ENCODE measurements at regions not wholly inside any gene's neighbourhood (a gene's known extent, or its start where the extent isn't known, plus 50 kb on each side); places are given as distances from the start of the nearest gene placed in this dataset.

DNA sequence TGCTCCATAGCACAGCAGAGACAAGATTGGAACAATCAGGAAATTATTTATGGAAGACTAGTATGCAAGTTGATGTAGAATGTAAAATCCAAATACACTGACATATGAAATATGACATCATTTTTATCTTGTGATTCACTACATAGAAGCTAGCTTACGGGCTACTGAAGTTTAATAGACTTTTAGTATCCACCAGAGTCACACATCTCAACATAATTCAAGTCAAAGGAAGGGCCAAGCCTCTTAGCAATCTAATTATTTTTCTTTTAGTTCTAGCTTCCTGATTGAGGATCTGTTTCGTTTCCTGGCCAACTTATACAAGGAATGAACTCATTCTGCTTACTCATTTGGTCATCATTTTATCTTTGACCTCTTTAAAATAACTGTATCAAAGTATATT lies 234.4 kb upstream of the CHRM3 start:
- Histone ChIP-seq H3K27me3 (ENCODE audit: control insufficient read depth in 1 of 2, insufficient read depth in 2 of 2, low read length in 2 of 2) (no peaks in the 10 kb centered on the region), H3K36me3 (ENCODE audit: control insufficient read depth in 1 of 2, insufficient read depth in 2 of 2, low read length in 2 of 2) (no peaks in the 10 kb centered on the region), H3K9me3 (ENCODE audit: control insufficient read depth in 1 of 2, low read length in 2 of 2) (no peaks in the 10 kb centered on the region), H3K27ac (ENCODE audit: low read depth, low read length) (no peak overlapping the region), H3K4me1 (ENCODE audit: control insufficient read depth in 1 of 2, insufficient read depth in 2 of 2, low read length in 2 of 2) (peaks cover 0 to 7% of the 10 kb centered on the region in 2 donors), H3K4me3 (ENCODE audit: low read depth in 1 of 2, low read length in 2 of 2) (no peak overlapping the region), H3K9ac (ENCODE audit: low read depth in 1 of 2, low read length in 2 of 2) (no peak overlapping the region)

DNA sequence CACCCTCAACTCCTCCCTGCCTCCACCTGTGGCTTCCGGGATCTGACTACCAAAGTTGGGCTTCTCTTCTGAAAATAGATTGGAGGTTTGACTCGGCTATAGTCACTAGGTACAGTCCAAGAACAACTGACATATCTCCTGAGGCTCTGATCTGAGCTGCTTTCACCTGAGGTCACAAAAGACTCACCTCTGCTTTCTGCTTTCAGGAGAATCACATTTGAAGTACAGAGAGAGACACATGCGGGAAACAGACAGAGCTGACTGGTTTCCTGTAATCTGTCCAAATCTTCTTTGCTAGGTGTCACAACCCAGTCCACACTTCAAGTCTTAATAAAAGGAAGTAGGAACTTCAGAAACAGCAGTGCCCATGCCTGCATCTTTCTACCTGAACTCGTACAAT lies 245.4 kb upstream of the CHRM3 start:
- H3K27ac ChIP-seq (ENCODE audit: low read depth, low read length) = no peak overlapping the region
- H3K4me3 ChIP-seq (ENCODE audit: low read depth in 1 of 2, low read length in 2 of 2) = no peak overlapping the region
- no peaks in the 10 kb centered on the region for H3K4me1 ChIP-seq (ENCODE audit: control insufficient read depth in 1 of 2, insufficient read depth in 2 of 2, low read length in 2 of 2)
- H3K9me3 ChIP-seq (ENCODE audit: control insufficient read depth in 1 of 2, low read length in 2 of 2) = no peaks in the 10 kb centered on the region
- no peaks in the 10 kb centered on the region for H3K27me3 ChIP-seq (ENCODE audit: control insufficient read depth in 1 of 2, insufficient read depth in 2 of 2, low read length in 2 of 2)
- no peaks in the 10 kb centered on the region for H3K36me3 ChIP-seq (ENCODE audit: control insufficient read depth in 1 of 2, insufficient read depth in 2 of 2, low read length in 2 of 2)
- H3K9ac ChIP-seq (ENCODE audit: low read depth in 1 of 2, low read length in 2 of 2) = no peak overlapping the region

DNA sequence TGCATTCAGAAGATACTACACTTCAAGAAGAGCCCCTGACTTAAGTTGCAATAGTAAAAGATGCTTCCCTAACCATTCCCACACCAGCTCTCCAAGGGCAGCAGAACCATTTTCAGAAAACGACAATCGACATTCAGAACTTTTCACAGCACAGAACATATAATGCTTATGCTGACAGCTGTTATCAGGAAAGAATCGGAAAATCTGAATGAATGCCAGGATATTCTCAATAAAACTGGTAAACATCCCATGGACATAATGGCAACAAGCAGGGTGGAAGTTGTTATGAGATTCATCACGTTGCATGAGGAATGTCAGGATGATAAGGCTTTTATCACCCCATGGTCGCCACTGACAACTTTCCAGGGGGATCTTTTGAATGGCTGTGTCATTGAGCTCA lies 246.6 kb upstream of the CHRM3 start:
- no peak overlapping the region for H3K9ac ChIP-seq (ENCODE audit: low read depth in 1 of 2, low read length in 2 of 2)
- H3K4me3 ChIP-seq (ENCODE audit: low read depth in 1 of 2, low read length in 2 of 2) = no peak overlapping the region
- no peaks in the 10 kb centered on the region for H3K4me1 ChIP-seq (ENCODE audit: control insufficient read depth in 1 of 2, insufficient read depth in 2 of 2, low read length in 2 of 2)

DNA sequence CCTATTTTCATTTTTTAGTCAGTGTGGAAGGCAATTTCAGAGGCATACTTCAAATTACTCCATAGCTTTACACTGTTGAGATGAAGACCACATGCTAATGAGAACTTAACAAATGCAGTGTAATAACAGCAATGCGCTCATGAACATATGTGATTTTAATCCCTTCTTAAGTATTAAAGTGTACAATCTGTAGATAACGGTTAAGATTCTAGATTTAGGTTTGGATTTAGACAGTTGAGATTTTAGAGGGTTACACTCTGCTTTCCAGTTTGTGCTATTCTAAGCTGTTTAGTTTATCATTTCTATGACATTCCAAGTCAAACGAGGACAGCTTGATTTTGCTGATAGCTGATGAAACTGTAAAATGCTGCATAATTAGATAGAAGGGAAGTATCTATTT lies 257.8 kb upstream of the CHRM3 start:
- no peaks in the 10 kb centered on the region for H3K36me3 ChIP-seq (ENCODE audit: control insufficient read depth in 1 of 2, insufficient read depth in 2 of 2, low read length in 2 of 2)
- H3K9ac ChIP-seq (ENCODE audit: low read depth in 1 of 2, low read length in 2 of 2) = no peak overlapping the region
- H3K9me3 ChIP-seq (ENCODE audit: control insufficient read depth in 1 of 2, low read length in 2 of 2) = no peaks in the 10 kb centered on the region
- H3K27ac ChIP-seq (ENCODE audit: low read depth, low read length) = no peak overlapping the region
- no peaks in the 10 kb centered on the region for H3K4me1 ChIP-seq (ENCODE audit: control insufficient read depth in 1 of 2, insufficient read depth in 2 of 2, low read length in 2 of 2)
- H3K27me3 ChIP-seq (ENCODE audit: control insufficient read depth in 1 of 2, insufficient read depth in 2 of 2, low read length in 2 of 2) = peaks cover 0 to 5% of the 10 kb centered on the region in 2 donors
- no peak overlapping the region for H3K4me3 ChIP-seq (ENCODE audit: low read depth in 1 of 2, low read length in 2 of 2)

More for the DNA sequence above, 246.6 kb upstream of the CHRM3 start:
- H3K9me3 ChIP-seq (ENCODE audit: control insufficient read depth in 1 of 2, low read length in 2 of 2) = no peaks in the 10 kb centered on the region
- no peaks in the 10 kb centered on the region for H3K36me3 ChIP-seq (ENCODE audit: control insufficient read depth in 1 of 2, insufficient read depth in 2 of 2, low read length in 2 of 2)
- no peaks in the 10 kb centered on the region for H3K27me3 ChIP-seq (ENCODE audit: control insufficient read depth in 1 of 2, insufficient read depth in 2 of 2, low read length in 2 of 2)
- no peak overlapping the region for H3K27ac ChIP-seq (ENCODE audit: low read depth, low read length)

DNA sequence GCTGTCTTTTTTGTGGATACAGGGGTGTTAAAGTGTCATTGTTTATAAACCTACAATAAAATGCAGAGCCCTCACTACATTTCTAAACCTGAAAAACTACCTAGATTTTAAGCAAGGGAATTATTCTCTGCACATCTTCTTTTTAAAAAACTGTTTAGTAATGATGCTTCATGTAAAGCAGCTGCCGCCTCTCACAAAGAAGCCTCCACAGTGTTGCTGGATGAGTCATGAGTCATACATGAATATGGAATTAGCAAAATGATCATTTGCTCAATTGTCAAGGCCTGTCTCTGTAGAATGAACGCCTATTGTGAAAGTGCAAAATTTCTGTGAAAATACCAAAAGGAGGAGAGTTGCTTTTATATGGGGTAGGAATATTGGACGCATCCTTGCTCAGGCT lies 259.5 kb upstream of the CHRM3 start:
- no peak overlapping the region for H3K27ac ChIP-seq (ENCODE audit: low read depth, low read length)

DNA sequence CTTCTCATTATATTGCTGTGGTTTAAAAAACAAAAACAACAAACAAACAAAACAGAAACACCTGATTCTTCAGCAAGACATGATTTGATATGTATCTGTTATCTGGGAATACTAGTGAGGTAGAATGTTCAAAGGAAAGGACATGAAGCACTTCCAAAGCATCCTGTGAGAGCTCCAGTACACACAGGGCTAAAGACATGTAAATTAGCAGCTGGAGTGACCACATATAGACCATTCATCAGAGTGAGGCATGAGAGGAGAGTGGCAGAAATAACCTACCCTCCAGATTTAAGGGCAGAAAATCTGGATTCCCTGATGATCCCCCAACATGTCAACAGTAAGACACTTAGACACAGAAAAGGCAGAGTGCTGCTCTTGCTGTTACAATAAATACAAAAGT lies 260.5 kb upstream of the CHRM3 start:
- no peaks in the 10 kb centered on the region for H3K4me1 ChIP-seq (ENCODE audit: control insufficient read depth in 1 of 2, insufficient read depth in 2 of 2, low read length in 2 of 2)
- no peak overlapping the region for H3K27ac ChIP-seq (ENCODE audit: low read depth, low read length)
- no peaks in the 10 kb centered on the region for H3K9me3 ChIP-seq (ENCODE audit: control insufficient read depth in 1 of 2, low read length in 2 of 2)

More for the DNA sequence above, 259.5 kb upstream of the CHRM3 start:
- no peaks in the 10 kb centered on the region for H3K27me3 ChIP-seq (ENCODE audit: control insufficient read depth in 1 of 2, insufficient read depth in 2 of 2, low read length in 2 of 2)
- H3K36me3 ChIP-seq (ENCODE audit: control insufficient read depth in 1 of 2, insufficient read depth in 2 of 2, low read length in 2 of 2) = no peaks in the 10 kb centered on the region
- H3K4me3 ChIP-seq (ENCODE audit: low read depth in 1 of 2, low read length in 2 of 2) = no peak overlapping the region
- H3K9ac ChIP-seq (ENCODE audit: low read depth in 1 of 2, low read length in 2 of 2) = no peak overlapping the region
- H3K4me1 ChIP-seq (ENCODE audit: control insufficient read depth in 1 of 2, insufficient read depth in 2 of 2, low read length in 2 of 2) = no peaks in the 10 kb centered on the region
- H3K9me3 ChIP-seq (ENCODE audit: control insufficient read depth in 1 of 2, low read length in 2 of 2) = no peaks in the 10 kb centered on the region

DNA sequence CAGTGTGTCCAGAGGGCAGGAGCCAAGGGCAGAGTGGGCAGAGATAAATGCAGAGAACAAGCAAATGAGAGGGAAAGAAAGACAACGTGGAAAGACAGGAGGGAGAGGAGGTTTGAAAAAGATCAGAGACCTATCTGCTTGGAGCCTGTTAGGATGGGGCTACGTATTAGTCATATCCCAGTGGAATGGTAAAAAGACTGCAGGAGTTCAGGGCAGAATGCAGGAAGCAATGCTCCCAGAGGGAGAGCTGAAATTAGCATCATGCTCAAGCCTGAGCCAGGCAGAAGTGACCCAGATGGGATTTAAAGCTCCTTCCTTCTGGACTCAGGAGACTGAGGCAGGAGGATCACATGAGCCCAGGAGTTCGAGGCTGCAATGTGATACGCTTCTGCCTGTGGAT lies 261.3 kb upstream of the CHRM3 start:
- Histone ChIP-seq H3K4me3 (ENCODE audit: low read depth in 1 of 2, low read length in 2 of 2) (no peak overlapping the region), H3K9me3 (ENCODE audit: control insufficient read depth in 1 of 2, low read length in 2 of 2) (no peaks in the 10 kb centered on the region), H3K9ac (ENCODE audit: low read depth in 1 of 2, low read length in 2 of 2) (no peak overlapping the region), H3K27ac (ENCODE audit: low read depth, low read length) (no peak overlapping the region), H3K27me3 (ENCODE audit: control insufficient read depth in 1 of 2, insufficient read depth in 2 of 2, low read length in 2 of 2) (peaks cover 0 to 5% of the 10 kb centered on the region in 2 donors), H3K4me1 (ENCODE audit: control insufficient read depth in 1 of 2, insufficient read depth in 2 of 2, low read length in 2 of 2) (no peaks in the 10 kb centered on the region), H3K36me3 (ENCODE audit: control insufficient read depth in 1 of 2, insufficient read depth in 2 of 2, low read length in 2 of 2) (no peaks in the 10 kb centered on the region)

More for the DNA sequence above, 260.5 kb upstream of the CHRM3 start:
- H3K9ac ChIP-seq (ENCODE audit: low read depth in 1 of 2, low read length in 2 of 2) = no peak overlapping the region
- H3K36me3 ChIP-seq (ENCODE audit: control insufficient read depth in 1 of 2, insufficient read depth in 2 of 2, low read length in 2 of 2) = no peaks in the 10 kb centered on the region
- H3K4me3 ChIP-seq (ENCODE audit: low read depth in 1 of 2, low read length in 2 of 2) = no peak overlapping the region
- peaks cover 0 to 1% of the 10 kb centered on the region in 2 donors for H3K27me3 ChIP-seq (ENCODE audit: control insufficient read depth in 1 of 2, insufficient read depth in 2 of 2, low read length in 2 of 2)

DNA sequence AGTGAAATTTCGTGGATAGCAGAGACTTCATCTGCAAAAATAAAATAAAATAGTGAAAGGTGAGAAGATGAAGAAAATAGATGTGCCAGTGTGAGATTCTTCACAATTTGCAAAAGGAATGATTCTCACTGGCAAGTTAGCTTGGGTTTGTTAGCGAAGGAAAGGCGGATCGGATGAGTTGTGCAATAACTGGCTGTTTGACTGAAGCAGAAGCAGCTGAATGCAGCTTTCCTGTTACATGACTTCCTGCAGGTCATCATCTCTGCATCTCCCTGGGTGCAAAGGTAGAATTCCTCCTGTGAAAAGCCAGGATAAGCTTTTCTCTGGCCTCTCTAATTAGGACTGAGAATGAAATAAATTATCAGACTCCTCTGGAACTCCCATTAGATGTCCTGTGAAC lies 263.1 kb upstream of the CHRM3 start:
- Histone ChIP-seq H3K36me3 (ENCODE audit: control insufficient read depth in 1 of 2, insufficient read depth in 2 of 2, low read length in 2 of 2) (no peaks in the 10 kb centered on the region), H3K4me1 (ENCODE audit: control insufficient read depth in 1 of 2, insufficient read depth in 2 of 2, low read length in 2 of 2) (no peaks in the 10 kb centered on the region), H3K27ac (ENCODE audit: low read depth, low read length) (no peak overlapping the region), H3K9ac (ENCODE audit: low read depth in 1 of 2, low read length in 2 of 2) (no peak overlapping the region), H3K27me3 (ENCODE audit: control insufficient read depth in 1 of 2, insufficient read depth in 2 of 2, low read length in 2 of 2) (peaks cover 0 to 5% of the 10 kb centered on the region in 2 donors), H3K4me3 (ENCODE audit: low read depth in 1 of 2, low read length in 2 of 2) (no peak overlapping the region), H3K9me3 (ENCODE audit: control insufficient read depth in 1 of 2, low read length in 2 of 2) (no peaks in the 10 kb centered on the region)

DNA sequence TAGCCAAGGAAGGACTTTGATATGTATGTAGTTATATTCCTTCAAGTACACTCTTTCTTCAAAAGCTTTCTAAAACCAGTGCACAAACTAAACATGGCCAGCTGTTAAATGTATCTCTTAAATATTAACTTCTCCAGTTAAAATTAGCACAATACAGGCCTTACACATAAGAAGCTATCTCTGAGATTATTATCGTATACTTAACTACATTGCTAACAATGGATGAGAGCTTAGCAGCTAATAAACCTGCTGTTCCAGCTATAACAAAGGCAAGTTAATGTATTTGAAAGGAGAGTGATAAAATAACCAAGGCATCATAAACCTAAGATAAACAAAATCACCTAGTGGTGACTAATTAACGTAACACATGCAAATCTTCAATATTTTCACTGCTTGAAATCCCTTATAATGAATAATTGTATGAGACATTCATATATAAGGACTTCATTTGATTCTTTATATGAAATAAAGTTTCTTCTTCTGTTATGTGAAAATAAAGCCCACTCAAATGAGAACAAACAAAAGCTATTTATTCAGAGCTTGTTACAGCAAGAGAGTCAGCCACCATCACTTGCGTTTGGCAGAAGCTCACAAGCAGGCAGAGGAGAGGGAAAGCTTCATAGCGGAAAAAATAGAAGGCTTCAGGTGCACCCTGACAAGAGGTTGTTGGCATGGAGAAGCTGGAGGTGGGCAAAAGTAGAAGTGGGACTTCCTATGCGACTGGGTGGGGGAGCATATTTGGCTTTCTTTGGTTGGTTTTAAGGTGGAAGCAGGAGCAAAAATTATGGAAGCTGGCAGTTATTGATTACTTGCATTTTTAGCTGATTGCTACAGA lies 274.1 kb upstream of the CHRM3 start:
- Histone ChIP-seq H3K4me1 (ENCODE audit: control insufficient read depth in 1 of 2, insufficient read depth in 2 of 2, low read length in 2 of 2) (peaks cover 0 to 8% of the 10 kb centered on the region in 2 donors), H3K27me3 (ENCODE audit: control insufficient read depth in 1 of 2, insufficient read depth in 2 of 2, low read length in 2 of 2) (no peaks in the 10 kb centered on the region), H3K36me3 (ENCODE audit: control insufficient read depth in 1 of 2, insufficient read depth in 2 of 2, low read length in 2 of 2) (no peaks in the 10 kb centered on the region), H3K9ac (ENCODE audit: low read depth in 1 of 2, low read length in 2 of 2) (no peak overlapping the region), H3K9me3 (ENCODE audit: control insufficient read depth in 1 of 2, low read length in 2 of 2) (no peaks in the 10 kb centered on the region), H3K4me3 (ENCODE audit: low read depth in 1 of 2, low read length in 2 of 2) (no peak overlapping the region), H3K27ac (ENCODE audit: low read depth, low read length) (no peak overlapping the region)

DNA sequence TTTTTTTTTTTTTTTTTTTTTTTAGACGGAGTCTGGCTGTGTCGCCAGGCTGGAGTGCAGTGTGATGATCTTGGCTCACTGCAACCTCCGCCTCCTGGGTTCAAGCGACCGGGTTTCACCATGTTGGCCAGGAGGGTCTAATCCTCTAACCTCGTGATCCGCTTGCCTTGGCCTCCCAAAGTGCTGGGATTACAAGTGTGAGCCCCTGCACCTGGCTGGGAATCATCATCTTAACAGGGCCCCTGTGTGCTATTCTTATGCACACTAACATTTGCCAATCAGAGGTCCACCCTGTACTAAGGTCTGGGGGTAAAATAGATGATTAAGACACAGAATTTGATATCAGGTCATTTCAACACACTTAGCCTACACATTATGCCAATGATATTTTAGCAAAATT lies 278.7 kb upstream of the CHRM3 start:
- Histone ChIP-seq H3K27ac (ENCODE audit: low read depth, low read length) (no peak overlapping the region), H3K27me3 (ENCODE audit: control insufficient read depth in 1 of 2, insufficient read depth in 2 of 2, low read length in 2 of 2) (no peaks in the 10 kb centered on the region), H3K4me1 (ENCODE audit: control insufficient read depth in 1 of 2, insufficient read depth in 2 of 2, low read length in 2 of 2) (peaks cover 0 to 8% of the 10 kb centered on the region in 2 donors), H3K9me3 (ENCODE audit: control insufficient read depth in 1 of 2, low read length in 2 of 2) (no peaks in the 10 kb centered on the region), H3K36me3 (ENCODE audit: control insufficient read depth in 1 of 2, insufficient read depth in 2 of 2, low read length in 2 of 2) (no peaks in the 10 kb centered on the region), H3K4me3 (ENCODE audit: low read depth in 1 of 2, low read length in 2 of 2) (no peak overlapping the region), H3K9ac (ENCODE audit: low read depth in 1 of 2, low read length in 2 of 2) (no peak overlapping the region)
